MM.1S (cell line): ENCODE measurements at regions not wholly inside any gene's neighbourhood (a gene's known extent, or its start where the extent isn't known, plus 50 kb on each side); places are given as distances from the start of the nearest gene placed in this dataset.

Source experiments
- DNase-seq: peaks from one replicate; pipeline ENCODE4 v3.0.0-alpha.2; 2015
- H2AFZ ChIP-seq: fragments of 300-600 bp; sonication (generic); 2 replicates; pipeline ENCODE4 v1.6.0; 2016; ENCODE audit warnings: antibody characterized with exemption, low read length
- H3F3A ChIP-seq: fragments of 300-600 bp; sonication (generic); 2 replicates; pipeline ENCODE4 v1.6.1; 2016; ENCODE audit warnings: mild to moderate bottlenecking, antibody characterized with exemption, low read length, moderate library complexity, mixed read lengths; ENCODE audit not compliant: insufficient read depth
- H3K27ac ChIP-seq: fragments of 300-600 bp; sonication (generic); 2 replicates; pipeline ENCODE4 v1.5.1; 2016; ENCODE audit warnings: mild to moderate bottlenecking, low read length
- H3K27me3 ChIP-seq: fragments of 300-600 bp; sonication (generic); replicated peaks from 2 replicates; pipeline ENCODE4 v1.6.0; 2016; ENCODE audit warnings: low read length; ENCODE audit not compliant: insufficient read depth
- H3K36me3 ChIP-seq: fragments of 300-600 bp; sonication (generic); replicated peaks from 2 replicates; pipeline ENCODE4 v1.6.1; 2016; ENCODE audit warnings: mild to moderate bottlenecking, low read length, mixed read lengths; ENCODE audit not compliant: insufficient read depth
- H3K4me1 ChIP-seq: fragments of 300-600 bp; sonication (generic); 2 replicates; pipeline ENCODE4 v1.6.1; 2016; ENCODE audit warnings: low read length, mixed read lengths
- H3K4me2 ChIP-seq: fragments of 300-600 bp; sonication (generic); 2 replicates; pipeline ENCODE4 v1.6.0; 2016; ENCODE audit warnings: low read depth, low read length
- H3K4me3 ChIP-seq: fragments of 300-600 bp; sonication (generic); 2 replicates; pipeline ENCODE4 v1.5.1; 2016; ENCODE audit warnings: low read length, mixed read lengths
- H3K79me2 ChIP-seq: fragments of 300-600 bp; sonication (generic); 2 replicates; pipeline ENCODE4 v1.6.1; 2016; ENCODE audit warnings: mixed run types, low read length, mixed read lengths
- H3K9ac ChIP-seq: fragments of 300-600 bp; sonication (generic); 2 replicates; pipeline ENCODE4 v1.6.1; 2016; ENCODE audit warnings: low read length, mixed read lengths
- H3K9me2 ChIP-seq: fragments of 300-600 bp; sonication (generic); replicated peaks from 2 replicates; pipeline ENCODE4 v1.6.1; 2016; ENCODE audit warnings: mild to moderate bottlenecking, low read length, mixed read lengths; ENCODE audit not compliant: insufficient read depth
- H3K9me3 ChIP-seq: fragments of 300-600 bp; sonication (generic); replicated peaks from 2 replicates; pipeline ENCODE4 v1.6.1; 2016; ENCODE audit warnings: mild to moderate bottlenecking, low read length, mixed read lengths; ENCODE audit not compliant: insufficient read depth
- H4K20me1 ChIP-seq: fragments of 300-600 bp; sonication (generic); 2 replicates; pipeline ENCODE4 v1.6.1; 2016; ENCODE audit warnings: mild to moderate bottlenecking, low read length, moderate library complexity, mixed read lengths; ENCODE audit not compliant: insufficient read depth
- CTCF ChIP-seq: fragments of 300-600 bp; sonication (generic); IDR thresholded peaks from 2 replicates; pipeline ENCODE4 v1.5.1; 2016; ENCODE audit warnings: antibody characterized with exemption, low read length, mixed read lengths
- EZH2 ChIP-seq: fragments of 300-600 bp; sonication (generic); optimal IDR thresholded peaks from 2 replicates; pipeline ENCODE3; 2017; ENCODE audit warnings: low read depth, mild to moderate bottlenecking, antibody characterized with exemption, low read length, mixed read lengths
- EZH2phosphoT487 ChIP-seq: fragments of 300-600 bp; sonication (generic); IDR thresholded peaks from 2 replicates; pipeline ENCODE4 v1.6.1; 2018; ENCODE audit warnings: antibody characterized with exemption, low read length

- Histone ChIP-seq H3K9me3 (no peaks in the 10 kb centered on the region), H3K27me3 (peaks cover 93% of the 10 kb centered on the region), H4K20me1 (no peaks in the 10 kb centered on the region), H3K36me3 (no peaks in the 10 kb centered on the region), H3F3A (no peaks in the 10 kb centered on the region), H3K27ac (no peak overlapping the region), H3K4me3 (no peak overlapping the region), H3K4me1 (no peaks in the 10 kb centered on the region), H3K79me2 (no peaks in the 10 kb centered on the region), H2AFZ (no peak overlapping the region), H3K4me2 (no peak overlapping the region), H3K9me2 (no peaks in the 10 kb centered on the region), H3K9ac (no peak overlapping the region)
- DNase-seq = no peak
- TF ChIP-seq EZH2phosphoT487 = no peak
- TF ChIP-seq EZH2 = no peak
- no peak for TF ChIP-seq CTCF
These were observed 107.0 kb upstream of the PPP1R26 start for GRCh38 chr9:135372501-135373008.

GRCh38 chr9:135373151-135373685 is 106.4 kb upstream of the PPP1R26 start:
- Histone ChIP-seq H3K4me2 (no peak overlapping the region), H3K4me3 (no peak overlapping the region), H3K36me3 (no peaks in the 10 kb centered on the region), H2AFZ (no peak overlapping the region), H3K9me2 (no peaks in the 10 kb centered on the region), H3K4me1 (no peaks in the 10 kb centered on the region), H3K27ac (no peak overlapping the region), H4K20me1 (no peaks in the 10 kb centered on the region), H3K9ac (no peak overlapping the region), H3F3A (no peaks in the 10 kb centered on the region), H3K9me3 (no peaks in the 10 kb centered on the region), H3K27me3 (peaks cover 93% of the 10 kb centered on the region), H3K79me2 (no peaks in the 10 kb centered on the region)
- no peak for TF ChIP-seq EZH2phosphoT487
- TF ChIP-seq EZH2 = no peak
- TF ChIP-seq CTCF = no peak
- no peak for DNase-seq

GRCh38 chr9:135373820-135374219 is 105.8 kb upstream of the PPP1R26 start:
- no peaks in the 10 kb centered on the region for H3F3A ChIP-seq
- no peaks in the 10 kb centered on the region for H3K9me3 ChIP-seq
- no peak overlapping the region for H3K4me3 ChIP-seq
- H3K27me3 ChIP-seq = peaks cover 93% of the 10 kb centered on the region
- TF ChIP-seq EZH2phosphoT487 = no peak
- no peak for TF ChIP-seq EZH2
- no peak for TF ChIP-seq CTCF
- H2AFZ ChIP-seq = no peak overlapping the region
- no peaks in the 10 kb centered on the region for H3K9me2 ChIP-seq
- no peaks in the 10 kb centered on the region for H3K4me1 ChIP-seq
- no peaks in the 10 kb centered on the region for H4K20me1 ChIP-seq
- no peak overlapping the region for H3K4me2 ChIP-seq
- no peaks in the 10 kb centered on the region for H3K79me2 ChIP-seq
- DNase-seq = no peak
- H3K9ac ChIP-seq = no peak overlapping the region
- H3K27ac ChIP-seq = no peak overlapping the region
- H3K36me3 ChIP-seq = no peaks in the 10 kb centered on the region
